Liver (tissue), 8 donors: ENCODE measurements at regions not wholly inside any gene's neighbourhood (a gene's known extent, or its start where the extent isn't known, plus 50 kb on each side); places are given as distances from the start of the nearest gene placed in this dataset.

Experiments used
- DNase-seq: peaks from one replicate; pipeline ENCODE4 v3.0.0-alpha.2; 2017; ENCODE audit warnings: low spot score
- H3K27ac ChIP-seq, 2 donors: one replicate each; pipeline ENCODE4 v1.7.0; 2013; ENCODE audit warnings: inconsistent platforms in 2 of 2, low read length in 2 of 2, control low read depth in 1 of 2, low read depth in 1 of 2, mild to moderate bottlenecking in 1 of 2
- H3K27me3 ChIP-seq, 4 donors: one replicate each; pipeline versions ENCODE4 v1.6.1 to v1.7.0; 2013; ENCODE audit warnings: low read length in 3 of 4, inconsistent platforms in 1 of 4, mild to moderate bottlenecking in 1 of 4, moderate library complexity in 1 of 4; ENCODE audit not compliant: control insufficient read depth in 4 of 4, insufficient read depth in 4 of 4
- H3K36me3 ChIP-seq, 4 donors: one replicate each; pipeline versions ENCODE4 v1.6.1 to v1.7.0; 2013; ENCODE audit warnings: low read length in 3 of 4, mild to moderate bottlenecking in 3 of 4, low read depth in 1 of 4, moderate library complexity in 1 of 4; ENCODE audit not compliant: control insufficient read depth in 4 of 4, insufficient read depth in 3 of 4
- H3K4me1 ChIP-seq, 4 donors: one replicate each; pipeline versions ENCODE4 v1.6.1 to v1.7.0; 2013; ENCODE audit warnings: low read length in 3 of 4, mild to moderate bottlenecking in 3 of 4, moderate library complexity in 1 of 4; ENCODE audit not compliant: control insufficient read depth in 4 of 4, insufficient read depth in 4 of 4
- H3K4me3 ChIP-seq, 3 donors: one replicate each; pipeline versions ENCODE4 v1.6.1 to v1.7.0; 2013; ENCODE audit warnings: low read length in 3 of 3, control low read depth in 1 of 3, low read depth in 1 of 3, mild to moderate bottlenecking in 1 of 3
- H3K9ac ChIP-seq, 2 donors: one replicate each; pipeline ENCODE4 v1.7.0; 2013; ENCODE audit warnings: low read length in 2 of 2, mild to moderate bottlenecking in 2 of 2, moderate library complexity in 2 of 2, control low read depth in 1 of 2, low read depth in 1 of 2
- H3K9me3 ChIP-seq, 4 donors: one replicate each; pipeline versions ENCODE4 v1.6.1 to v1.7.0; 2013; ENCODE audit warnings: low read length in 3 of 4; ENCODE audit not compliant: control insufficient read depth in 4 of 4
- ATF3 ChIP-seq: IDR thresholded peaks from 2 replicates; pipeline ENCODE4 v1.6.1; 2016; ENCODE audit warnings: antibody characterized with exemption
- CTCF ChIP-seq: fragments of 150-350 bp; IDR thresholded peaks from 2 replicates; pipeline ENCODE4 v1.5.1; 2017; ENCODE audit warnings: improper control_type of control experiment, low read depth, low read length; ENCODE audit not compliant: missing input control
- EGR1 ChIP-seq, 2 donors: IDR thresholded peaks; 2 replicates each; pipeline ENCODE4 v1.6.1; 2016 to 2018; ENCODE audit warnings: antibody characterized with exemption in 2 of 2, low read depth in 2 of 2
- FOXA1 ChIP-seq: IDR thresholded peaks from 2 replicates; pipeline ENCODE4 v1.6.1; 2016; ENCODE audit warnings: antibody characterized with exemption
- FOXA2 ChIP-seq: IDR thresholded peaks from 2 replicates; pipeline ENCODE4 v1.6.1; 2016; ENCODE audit warnings: antibody characterized with exemption
- GABPA ChIP-seq, 2 donors: IDR thresholded peaks in 1 of 2; conservative IDR thresholded peaks in 1 of 2; 2 replicates each; pipeline ENCODE4 v1.6.1; 2016; ENCODE audit warnings: antibody characterized with exemption in 2 of 2, mild to moderate bottlenecking in 1 of 2, moderate library complexity in 1 of 2
- HNF4A ChIP-seq, 2 donors: conservative IDR thresholded peaks; 2 replicates each; pipeline ENCODE4 v1.6.1; 2016; ENCODE audit warnings: antibody characterized with exemption in 2 of 2, mild to moderate bottlenecking in 2 of 2
- HNF4G ChIP-seq: IDR thresholded peaks from 2 replicates; pipeline ENCODE4 v1.6.1; 2016; ENCODE audit warnings: antibody characterized with exemption
- JUND ChIP-seq, 2 donors: IDR thresholded peaks; 2 replicates each; pipeline ENCODE4 v1.6.1; 2016; ENCODE audit warnings: antibody characterized with exemption in 2 of 2
- MAX ChIP-seq: IDR thresholded peaks from 2 replicates; pipeline ENCODE4 v1.6.1; 2016; ENCODE audit warnings: antibody characterized with exemption
- NR2F2 ChIP-seq: IDR thresholded peaks from 2 replicates; pipeline ENCODE4 v1.6.1; 2016; ENCODE audit warnings: antibody characterized with exemption
- RAD21 ChIP-seq, 2 donors: IDR thresholded peaks; 2 replicates each; pipeline ENCODE4 v1.6.1; 2016; ENCODE audit warnings: antibody characterized with exemption in 2 of 2, mild to moderate bottlenecking in 2 of 2
- REST ChIP-seq: IDR thresholded peaks from 2 replicates; pipeline ENCODE4 v1.6.1; 2016; ENCODE audit warnings: antibody characterized with exemption, mild to moderate bottlenecking
- RXRA ChIP-seq, 2 donors: IDR thresholded peaks; 2 replicates each; pipeline ENCODE4 v1.6.1; 2017 to 2018; ENCODE audit warnings: antibody characterized with exemption in 2 of 2, mild to moderate bottlenecking in 1 of 2
- SP1 ChIP-seq: IDR thresholded peaks from 2 replicates; pipeline ENCODE4 v1.6.1; 2018; ENCODE audit warnings: antibody characterized with exemption, mild to moderate bottlenecking
- TAF1 ChIP-seq: conservative IDR thresholded peaks from 2 replicates; pipeline ENCODE4 v1.6.1; 2016; ENCODE audit warnings: antibody characterized with exemption, mild to moderate bottlenecking
- YY1 ChIP-seq: IDR thresholded peaks from 2 replicates; pipeline ENCODE4 v1.6.1; 2016; ENCODE audit warnings: antibody characterized with exemption, mild to moderate bottlenecking
- ZBTB33 ChIP-seq: IDR thresholded peaks from 2 replicates; pipeline ENCODE4 v1.6.1; 2016; ENCODE audit warnings: antibody characterized with exemption
- WGBS: extraction: QIAGEN DNeasy Blood & Tissue Kit; methylation state at CpG from one replicate; pipeline ENCODE4 v1.1.7; 2013; 5-methylcytosine and 5-hydroxymethylcytosine counted together
- donor health status: healthy.
- donor health status: healthy.
- donor health status: healthy.
- donor health status: healthy.
- donor health status: healthy.

GRCh38 chr12:27186022-27186839 is 57.9 kb upstream of the STK38L start:
- Histone ChIP-seq H3K4me3 (no peak overlapping the region), H3K27ac (no peak overlapping the region), H3K27me3 (no peaks in the 10 kb centered on the region), H3K9me3 (no peaks in the 10 kb centered on the region), H3K4me1 (peaks cover 3 to 4% (median 3%) of the 10 kb centered on the region in 4 donors), H3K9ac (no peak overlapping the region), H3K36me3 (no peaks in the 10 kb centered on the region)
- 91% methylated on average over 6 of the region's 6 CpGs for WGBS
- TF ChIP-seq JUND (IDR thresholded peaks at IDR 0.05) (no peak), FOXA2 (no peak), YY1 (no peak), ATF3 (no peak), EGR1 (IDR thresholded peaks at IDR 0.05; ENCODE audit: low read depth in 2 of 2) (no peak), TAF1 (no peak), SP1 (no peak), GABPA (IDR thresholded peaks at IDR 0.05 in 1 of 2, conservative IDR thresholded peaks at IDR 0.05 in 1 of 2) (no peak), MAX (no peak), CTCF (no peak), ZBTB33 (no peak), HNF4G (no peak), RXRA (IDR thresholded peaks at IDR 0.05) (no peak), NR2F2 (no peak), REST (no peak), HNF4A (conservative IDR thresholded peaks at IDR 0.05) (no peak), FOXA1 (no peak), RAD21 (IDR thresholded peaks at IDR 0.05) (no peak)
- DNase-seq, result no peak
